Mucosa of gallbladder (tissue), 1 donor: ENCODE measurements at regions not wholly inside any gene's neighbourhood (a gene's known extent, or its start where the extent isn't known, plus 50 kb on each side); places are given as distances from the start of the nearest gene placed in this dataset.
"Not testable (repeated sequence)": the region's sequence is repeated elsewhere in the genome, so short reads cannot be mapped to it uniquely, and the experiment has no call there.

Experiments
- DNase-seq: peaks from one replicate; pipeline ENCODE4 v3.0.0-alpha.2; 2020; ENCODE audit warnings: low spot score
- donor health status: DM: no; HTN: no; CAD: no.

- no peak for DNase-seq
Measured at GRCh38 chr6:71602385-71603007, 283.9 kb upstream of the RIMS1 start.

GRCh38 chr6:71603021-71603420, 283.3 kb upstream of the RIMS1 start:
- DNase-seq, result no peak

GRCh38 chr6:71608646-71609045, 277.7 kb upstream of the RIMS1 start:
- no peak for DNase-seq

- no peak for DNase-seq
Measured at GRCh38 chr6:71619836-71620235, 266.5 kb upstream of the RIMS1 start.

- no peak for DNase-seq
Measured at GRCh38 chr6:71621918-71622519, 264.3 kb upstream of the RIMS1 start.

- DNase-seq, result no peak
Measured at GRCh38 chr6:71642120-71642519, 244.2 kb upstream of the RIMS1 start.

GRCh38 chr6:71642793-71643192, 243.6 kb upstream of the RIMS1 start:
- no peak for DNase-seq

- DNase-seq, result no peak
Measured at GRCh38 chr6:71645299-71645698, 241.1 kb upstream of the RIMS1 start.

- no peak for DNase-seq
Measured at GRCh38 chr6:71649915-71650314, 236.4 kb upstream of the RIMS1 start.

GRCh38 chr6:71651636-71652035, 234.7 kb upstream of the RIMS1 start:
- no peak for DNase-seq

GRCh38 chr6:71656121-71656520, 230.2 kb upstream of the RIMS1 start:
- DNase-seq, result no peak

GRCh38 chr6:71665931-71666330, 220.4 kb upstream of the RIMS1 start:
- DNase-seq, result no peak

GRCh38 chr6:71672876-71673275, 213.5 kb upstream of the RIMS1 start:
- DNase-seq, result no peak

- no peak for DNase-seq
Measured at GRCh38 chr6:71675386-71675785, 211.0 kb upstream of the RIMS1 start.

- no peak for DNase-seq
Measured at GRCh38 chr6:71676298-71676697, 210.1 kb upstream of the RIMS1 start.

GRCh38 chr6:71678091-71678490, 208.3 kb upstream of the RIMS1 start:
- no peak for DNase-seq

GRCh38 chr6:71681234-71681867, 205.0 kb upstream of the RIMS1 start:
- DNase-seq, result no peak

GRCh38 chr6:71686021-71686677, 200.2 kb upstream of the RIMS1 start:
- not testable (repeated sequence) for DNase-seq

- no peak for DNase-seq
Measured at GRCh38 chr6:71698702-71699101, 187.6 kb upstream of the RIMS1 start.

- no peak for DNase-seq
Measured at GRCh38 chr6:71706523-71706922, 179.8 kb upstream of the RIMS1 start.

GRCh38 chr6:71707059-71707458, 179.3 kb upstream of the RIMS1 start:
- no peak for DNase-seq

GRCh38 chr6:71720705-71721104, 165.6 kb upstream of the RIMS1 start:
- DNase-seq, result no peak

- no peak for DNase-seq
Measured at GRCh38 chr6:71721642-71722041, 164.7 kb upstream of the RIMS1 start.
